Astrocyte of the cerebellum (primary cell): ENCODE measurements at regions not wholly inside any gene's neighbourhood (a gene's known extent, or its start where the extent isn't known, plus 50 kb on each side); places are given as distances from the start of the nearest gene placed in this dataset.
A peak's percentile ranks its signal among the peaks of the same experiment; 100 is the strongest.

Experiments used
- DNase-seq: peaks from one replicate; pipeline ENCODE4 v3.0.0-alpha.2; 2011; ENCODE audit warnings: low read depth
- H3K4me3 ChIP-seq: 2 replicates; pipeline ENCODE4 v1.5.1; 2011; ENCODE audit warnings: mild to moderate bottlenecking, low read depth, low read length, moderate library complexity
- in situ Hi-C: cut with HindIII; loops from 2 replicates; pipeline ENCODE4 v1.10.0; 2017; ENCODE audit warnings: low sequenced_read_pairs
- TF ChIP-seq, protein P1 (sequence below): IDR thresholded peaks from 2 replicates; pipeline ENCODE4 v1.5.1; 2012; ENCODE audit warnings: low read length, low read depth, moderate library complexity, mild to moderate bottlenecking; ENCODE audit errors: missing control alignments

GRCh38 chr2:62593825-62594224, 87.8 kb upstream of the TMEM17 start:
- in situ Hi-C loops = no loop called here
- H3K4me3 ChIP-seq = no peak overlapping the region
- TF ChIP-seq, protein P1, sequence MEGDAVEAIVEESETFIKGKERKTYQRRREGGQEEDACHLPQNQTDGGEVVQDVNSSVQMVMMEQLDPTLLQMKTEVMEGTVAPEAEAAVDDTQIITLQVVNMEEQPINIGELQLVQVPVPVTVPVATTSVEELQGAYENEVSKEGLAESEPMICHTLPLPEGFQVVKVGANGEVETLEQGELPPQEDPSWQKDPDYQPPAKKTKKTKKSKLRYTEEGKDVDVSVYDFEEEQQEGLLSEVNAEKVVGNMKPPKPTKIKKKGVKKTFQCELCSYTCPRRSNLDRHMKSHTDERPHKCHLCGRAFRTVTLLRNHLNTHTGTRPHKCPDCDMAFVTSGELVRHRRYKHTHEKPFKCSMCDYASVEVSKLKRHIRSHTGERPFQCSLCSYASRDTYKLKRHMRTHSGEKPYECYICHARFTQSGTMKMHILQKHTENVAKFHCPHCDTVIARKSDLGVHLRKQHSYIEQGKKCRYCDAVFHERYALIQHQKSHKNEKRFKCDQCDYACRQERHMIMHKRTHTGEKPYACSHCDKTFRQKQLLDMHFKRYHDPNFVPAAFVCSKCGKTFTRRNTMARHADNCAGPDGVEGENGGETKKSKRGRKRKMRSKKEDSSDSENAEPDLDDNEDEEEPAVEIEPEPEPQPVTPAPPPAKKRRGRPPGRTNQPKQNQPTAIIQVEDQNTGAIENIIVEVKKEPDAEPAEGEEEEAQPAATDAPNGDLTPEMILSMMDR = no peak
- DNase-seq = no peak

- TF ChIP-seq, protein P1 = no peak
- no peak overlapping the region for H3K4me3 ChIP-seq
- in situ Hi-C loops = no loop called here
- DNase-seq = no peak
These were observed 85.5 kb upstream of the TMEM17 start for GRCh38 chr2:62591491-62591890.

DNA sequence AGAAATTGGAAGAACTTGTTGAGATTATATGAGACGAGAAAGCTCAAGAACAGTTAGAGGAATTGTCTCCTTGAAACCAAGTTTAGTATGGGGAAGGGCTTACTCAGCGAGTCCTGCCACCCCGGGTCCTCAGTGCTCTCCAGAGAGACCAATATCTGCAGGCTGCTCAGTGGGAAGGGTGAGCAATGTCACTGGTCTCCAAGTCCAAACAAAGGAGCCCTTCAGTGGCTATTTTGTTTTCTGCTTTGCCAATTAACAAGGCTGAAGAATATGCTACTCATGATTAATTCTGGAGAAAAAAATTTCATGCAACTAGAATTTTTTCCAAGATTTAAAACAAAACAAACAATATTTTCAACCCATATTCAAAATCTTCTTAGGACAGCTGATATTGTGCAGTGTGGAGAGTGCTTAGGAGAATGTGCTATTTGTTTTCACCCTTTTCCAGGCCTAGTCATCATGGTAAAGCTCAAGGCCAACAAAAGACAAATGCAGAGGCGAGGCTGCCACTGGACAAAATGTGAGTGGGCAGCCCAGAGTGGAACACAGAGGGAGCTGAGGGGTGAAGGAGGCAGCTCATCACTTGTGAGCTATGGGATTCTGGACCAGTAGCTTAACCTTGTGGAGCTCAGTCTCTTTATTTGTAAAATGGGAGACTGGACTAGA, 83.8 kb upstream of the TMEM17 start:
- no peak for DNase-seq
- in situ Hi-C loops = no loop called here
- H3K4me3 ChIP-seq = no peak overlapping the region
- TF ChIP-seq, protein P1 = no peak

DNA sequence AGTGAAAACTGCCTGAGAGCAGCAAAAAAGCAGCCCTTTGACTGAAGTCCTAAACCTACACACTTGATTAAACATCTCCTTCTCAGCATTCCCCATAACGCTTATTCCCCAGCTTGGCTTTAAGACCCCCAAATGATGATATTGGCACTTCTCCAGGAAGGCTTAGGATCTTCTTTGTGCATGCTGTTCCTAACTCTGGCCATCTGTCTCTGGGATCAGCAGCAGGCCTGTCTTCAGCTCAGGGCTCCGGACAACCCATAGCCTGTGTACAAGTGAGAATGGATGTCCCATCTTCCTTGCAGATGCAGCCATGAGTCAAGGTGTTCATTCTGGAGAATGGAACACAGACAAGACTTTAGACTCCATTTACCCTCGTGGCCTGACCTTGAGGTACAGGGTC, 81.6 kb upstream of the TMEM17 start:
- no peak for DNase-seq
- TF ChIP-seq, protein P1 = no peak
- H3K4me3 ChIP-seq = no peak overlapping the region
- in situ Hi-C loops = no loop called here

- DNase-seq = peak; percentile 16
- in situ Hi-C loops = no loop called here
- TF ChIP-seq, protein P1 = no peak
- no peak overlapping the region for H3K4me3 ChIP-seq
These were observed 81.0 kb upstream of the TMEM17 start for GRCh38 chr2:62586981-62587380.

- no peak overlapping the region for H3K4me3 ChIP-seq
- DNase-seq = peak; percentile 15
- in situ Hi-C loops = no loop called here
- TF ChIP-seq, protein P1 = no peak
These were observed 73.0 kb upstream of the TMEM17 start for GRCh38 chr2:62578803-62579640.
